Osteocyte (in vitro differentiated cells): ENCODE measurements at regions not wholly inside any gene's neighbourhood (a gene's known extent, or its start where the extent isn't known, plus 50 kb on each side); places are given as distances from the start of the nearest gene placed in this dataset.

Experiments
- DNase-seq: peaks from one replicate; pipeline ENCODE4 v3.0.0; 2021; ENCODE audit warnings: mixed read lengths; ENCODE audit not compliant: unreplicated experiment; ENCODE audit errors: extremely low spot score
- H3K27ac Mint-ChIP-seq: one replicate; pipeline ENCODE4 v1.8.0; 2021; ENCODE audit warnings: mild to moderate bottlenecking, mixed read lengths; ENCODE audit not compliant: unreplicated experiment
- H3K27me3 Mint-ChIP-seq: one replicate; pipeline ENCODE4 v1.8.0; 2021; ENCODE audit warnings: mixed read lengths; ENCODE audit not compliant: unreplicated experiment
- H3K36me3 Mint-ChIP-seq: one replicate; pipeline ENCODE4 v1.8.0; 2021; ENCODE audit warnings: mixed read lengths; ENCODE audit not compliant: unreplicated experiment
- H3K4me1 Mint-ChIP-seq: one replicate; pipeline ENCODE4 v1.8.0; 2021; ENCODE audit warnings: mixed read lengths; ENCODE audit not compliant: unreplicated experiment
- H3K4me3 Mint-ChIP-seq: one replicate; pipeline ENCODE4 v1.8.0; 2021; ENCODE audit warnings: mild to moderate bottlenecking, moderate library complexity, mixed read lengths; ENCODE audit not compliant: unreplicated experiment
- H3K9me3 Mint-ChIP-seq: one replicate; pipeline ENCODE4 v1.8.0; 2021; ENCODE audit warnings: mixed read lengths; ENCODE audit not compliant: unreplicated experiment
- CTCF ChIP-seq: fragments of 200-600 bp; sonication (generic); IDR thresholded peaks from 2 replicates; pipeline ENCODE4 v1.5.0; 2021; ENCODE audit warnings: antibody characterized with exemption, mild to moderate bottlenecking, moderate library complexity

GRCh38 chr16:85458968-85459367, 154.2 kb upstream of the GSE1 start:
- H3K9me3 Mint-ChIP-seq: no peaks in the 10 kb centered on the region
- H3K36me3 Mint-ChIP-seq: no peaks in the 10 kb centered on the region
- no peak overlapping the region for H3K4me3 Mint-ChIP-seq
- H3K27me3 Mint-ChIP-seq: peaks cover 2% of the 10 kb centered on the region
- no peak for DNase-seq
- peaks cover 29% of the 10 kb centered on the region for H3K4me1 Mint-ChIP-seq
- H3K27ac Mint-ChIP-seq: no peak overlapping the region
- no peak for TF ChIP-seq CTCF

GRCh38 chr16:85459529-85460251, 153.4 kb upstream of the GSE1 start:
- H3K36me3 Mint-ChIP-seq: no peaks in the 10 kb centered on the region
- no peak for DNase-seq
- H3K4me3 Mint-ChIP-seq: no peak overlapping the region
- H3K27me3 Mint-ChIP-seq: peaks cover 2% of the 10 kb centered on the region
- peaks cover 33% of the 10 kb centered on the region for H3K4me1 Mint-ChIP-seq
- no peaks in the 10 kb centered on the region for H3K9me3 Mint-ChIP-seq
- TF ChIP-seq CTCF: no peak
- no peak overlapping the region for H3K27ac Mint-ChIP-seq

GRCh38 chr16:85460252-85461021, 152.7 kb upstream of the GSE1 start:
- TF ChIP-seq CTCF: no peak
- no peaks in the 10 kb centered on the region for H3K9me3 Mint-ChIP-seq
- no peak overlapping the region for H3K27ac Mint-ChIP-seq
- no peak overlapping the region for H3K4me3 Mint-ChIP-seq
- H3K27me3 Mint-ChIP-seq: peaks cover 2% of the 10 kb centered on the region
- no peak for DNase-seq
- H3K4me1 Mint-ChIP-seq: peaks cover 35% of the 10 kb centered on the region
- H3K36me3 Mint-ChIP-seq: no peaks in the 10 kb centered on the region

GRCh38 chr16:85461022-85461813, 151.9 kb upstream of the GSE1 start:
- no peaks in the 10 kb centered on the region for H3K36me3 Mint-ChIP-seq
- no peak overlapping the region for H3K27ac Mint-ChIP-seq
- peaks cover 42% of the 10 kb centered on the region for H3K4me1 Mint-ChIP-seq
- no peak for TF ChIP-seq CTCF
- H3K4me3 Mint-ChIP-seq: no peak overlapping the region
- DNase-seq: no peak
- peaks cover 2% of the 10 kb centered on the region for H3K27me3 Mint-ChIP-seq
- no peaks in the 10 kb centered on the region for H3K9me3 Mint-ChIP-seq
